Retinal pigment epithelial cell (primary cell): ENCODE measurements at regions not wholly inside any gene's neighbourhood (a gene's known extent, or its start where the extent isn't known, plus 50 kb on each side); places are given as distances from the start of the nearest gene placed in this dataset.

Experiments used
- DNase-seq: peaks from one replicate; pipeline ENCODE4 v3.0.0-alpha.2; 2010; ENCODE audit warnings: low read depth
- H3K4me3 ChIP-seq: 2 replicates; pipeline ENCODE4 v1.5.1; 2011; ENCODE audit warnings: mild to moderate bottlenecking, low read length, control low read depth, moderate library complexity
- TF ChIP-seq, protein P1 (sequence below): conservative IDR thresholded peaks from 2 replicates; pipeline ENCODE4 v1.5.1; 2011; ENCODE audit warnings: low read depth, low read length, control low read depth, inconsistent platforms

DNA sequence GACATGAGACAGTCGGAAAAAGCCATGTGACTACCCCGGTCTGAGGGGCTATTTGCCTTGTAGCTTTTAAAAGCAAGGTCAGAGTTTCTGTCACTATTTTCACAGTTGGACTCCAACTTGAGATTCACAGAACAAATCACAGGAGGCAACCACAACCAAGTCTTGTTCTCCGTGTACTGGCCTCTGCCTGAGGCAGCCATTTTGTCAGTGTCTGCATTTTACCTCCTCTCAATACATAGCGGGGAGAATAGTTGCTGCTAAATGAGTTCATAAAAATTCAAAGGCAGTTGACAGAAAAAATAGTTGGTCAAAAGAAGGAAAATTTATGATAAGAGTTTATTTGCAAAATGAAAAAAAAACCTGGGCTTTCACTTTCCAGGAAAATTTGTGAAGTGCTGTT lies 501.4 kb downstream of the CCDC85A start:
- H3K4me3 ChIP-seq, result no peak overlapping the region
- TF ChIP-seq, protein P1, sequence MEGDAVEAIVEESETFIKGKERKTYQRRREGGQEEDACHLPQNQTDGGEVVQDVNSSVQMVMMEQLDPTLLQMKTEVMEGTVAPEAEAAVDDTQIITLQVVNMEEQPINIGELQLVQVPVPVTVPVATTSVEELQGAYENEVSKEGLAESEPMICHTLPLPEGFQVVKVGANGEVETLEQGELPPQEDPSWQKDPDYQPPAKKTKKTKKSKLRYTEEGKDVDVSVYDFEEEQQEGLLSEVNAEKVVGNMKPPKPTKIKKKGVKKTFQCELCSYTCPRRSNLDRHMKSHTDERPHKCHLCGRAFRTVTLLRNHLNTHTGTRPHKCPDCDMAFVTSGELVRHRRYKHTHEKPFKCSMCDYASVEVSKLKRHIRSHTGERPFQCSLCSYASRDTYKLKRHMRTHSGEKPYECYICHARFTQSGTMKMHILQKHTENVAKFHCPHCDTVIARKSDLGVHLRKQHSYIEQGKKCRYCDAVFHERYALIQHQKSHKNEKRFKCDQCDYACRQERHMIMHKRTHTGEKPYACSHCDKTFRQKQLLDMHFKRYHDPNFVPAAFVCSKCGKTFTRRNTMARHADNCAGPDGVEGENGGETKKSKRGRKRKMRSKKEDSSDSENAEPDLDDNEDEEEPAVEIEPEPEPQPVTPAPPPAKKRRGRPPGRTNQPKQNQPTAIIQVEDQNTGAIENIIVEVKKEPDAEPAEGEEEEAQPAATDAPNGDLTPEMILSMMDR, result no peak
- no peak for DNase-seq

DNA sequence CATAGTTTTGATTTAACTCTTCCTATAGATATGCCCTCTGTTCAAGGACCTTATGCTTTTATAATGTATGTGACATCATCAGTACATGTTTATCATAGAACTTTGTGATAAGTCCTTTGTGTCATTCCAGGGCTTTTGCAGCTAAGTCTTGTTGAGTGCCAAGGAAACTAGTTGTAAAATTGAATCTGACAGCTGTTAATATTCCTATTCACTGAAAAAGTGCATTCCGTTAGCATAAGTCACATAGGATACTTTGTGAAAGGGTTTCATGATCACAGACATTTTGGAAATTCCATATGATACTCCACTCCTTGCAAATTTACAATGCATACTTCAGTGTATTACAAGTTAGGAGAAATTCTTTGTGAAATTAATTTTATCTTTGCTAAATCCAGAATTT lies 503.4 kb downstream of the CCDC85A start:
- no peak overlapping the region for H3K4me3 ChIP-seq
- DNase-seq, result peak; percentile 87
- TF ChIP-seq, protein P1, result no peak

DNA sequence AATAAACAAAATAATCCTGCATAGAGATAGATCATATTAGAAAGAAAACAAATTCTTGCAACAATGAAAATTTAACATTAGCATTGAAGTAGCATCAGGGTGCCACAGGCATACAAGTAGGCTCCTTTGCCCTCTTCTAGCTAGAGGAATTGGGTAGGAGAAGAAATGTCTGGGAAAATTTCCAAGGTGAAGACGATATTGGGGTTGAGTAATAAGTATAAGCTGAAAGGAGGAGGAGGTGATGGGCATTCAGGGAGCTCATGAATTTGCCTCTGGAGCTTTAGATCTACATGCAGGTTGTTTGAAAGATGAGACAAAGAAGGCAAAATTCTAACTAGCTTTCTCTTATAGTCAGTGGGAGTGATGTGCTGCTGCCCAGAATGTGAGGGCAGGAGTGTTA lies 504.9 kb downstream of the CCDC85A start:
- no peak overlapping the region for H3K4me3 ChIP-seq
- TF ChIP-seq, protein P1, result no peak
- no peak for DNase-seq

DNA sequence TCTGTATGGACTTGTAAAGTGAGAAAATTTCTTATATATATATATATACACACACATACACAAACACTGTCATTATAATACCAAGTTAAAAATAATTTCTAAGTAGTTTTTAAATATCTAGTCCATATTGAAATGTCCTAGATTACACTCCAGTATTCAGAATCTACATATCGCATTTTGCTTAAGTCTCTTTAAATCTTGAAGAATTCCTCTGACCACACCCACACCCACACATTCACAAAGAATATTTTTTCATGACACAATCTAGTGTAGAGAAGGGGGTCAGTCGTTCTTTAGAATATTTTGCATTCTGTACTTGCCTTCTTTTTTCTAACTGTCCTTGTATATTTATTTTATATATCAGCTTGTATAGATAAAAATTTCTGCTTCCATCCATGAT lies 509.7 kb downstream of the CCDC85A start:
- no peak overlapping the region for H3K4me3 ChIP-seq
- TF ChIP-seq, protein P1, result no peak
- DNase-seq, result no peak

DNA sequence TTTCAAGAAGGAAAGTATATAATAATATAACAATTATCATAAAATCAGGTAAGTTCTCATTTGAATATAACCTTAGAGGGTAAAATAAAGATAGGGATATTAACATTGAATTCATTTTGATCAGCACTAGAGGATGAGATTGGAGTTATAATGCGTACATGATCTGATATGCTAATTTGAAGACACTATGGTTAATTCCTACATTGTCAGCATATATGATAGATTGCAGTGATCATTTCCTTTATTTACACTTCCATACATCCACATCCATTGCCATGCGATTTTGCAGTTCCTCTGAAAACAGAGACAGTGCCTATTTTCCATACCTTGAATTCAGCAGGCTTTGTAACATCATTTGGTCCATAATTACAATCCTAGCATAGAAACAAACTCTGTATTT lies 519.2 kb downstream of the CCDC85A start:
- no peak for DNase-seq
- TF ChIP-seq, protein P1, result no peak
- no peak overlapping the region for H3K4me3 ChIP-seq

DNA sequence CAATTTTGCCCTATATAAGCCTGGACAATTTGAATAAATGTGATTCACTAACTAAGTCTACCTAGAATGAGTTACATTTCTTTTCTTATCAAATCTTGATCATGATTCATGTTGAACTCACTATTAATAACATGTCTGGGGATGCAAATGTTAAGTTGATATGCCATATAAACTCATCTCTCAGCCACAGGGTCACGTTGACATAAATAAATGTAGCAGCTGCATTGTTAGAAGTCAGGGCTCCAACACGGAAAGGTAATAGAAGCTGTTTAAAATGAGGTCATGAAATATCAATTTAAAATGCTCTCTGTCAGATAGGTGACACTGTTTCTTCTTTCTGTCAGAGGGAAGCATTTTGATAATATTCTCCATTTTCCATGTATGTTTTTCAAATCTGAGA lies 521.9 kb downstream of the CCDC85A start:
- TF ChIP-seq, protein P1, result no peak
- no peak overlapping the region for H3K4me3 ChIP-seq
- DNase-seq, result no peak

DNA sequence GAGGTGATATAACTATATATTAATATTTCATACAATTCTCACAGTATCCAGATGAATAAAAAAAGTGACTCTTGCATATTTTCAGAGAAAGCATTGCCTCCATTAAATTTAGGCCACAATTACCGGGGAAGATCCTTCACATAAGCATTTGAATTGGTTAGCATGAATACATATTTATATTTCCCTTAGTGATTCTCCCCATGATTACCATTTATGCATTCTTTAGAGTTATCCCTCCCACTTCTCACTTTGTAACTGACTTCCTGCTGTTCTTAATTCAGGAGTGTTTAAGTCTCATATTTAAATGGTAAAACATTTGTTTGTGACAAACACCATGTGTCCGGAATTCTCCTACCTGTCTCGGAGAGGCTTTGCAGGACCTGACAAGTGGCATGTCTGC lies 523.4 kb downstream of the CCDC85A start:
- no peak for DNase-seq
- TF ChIP-seq, protein P1, result no peak
- H3K4me3 ChIP-seq, result no peak overlapping the region
